DND-41 (cell line): ENCODE measurements at regions not wholly inside any gene's neighbourhood (a gene's known extent, or its start where the extent isn't known, plus 50 kb on each side); places are given as distances from the start of the nearest gene placed in this dataset.

ENCODE experiments used
- EZH2 ChIP-seq: IDR thresholded peaks from 3 replicates; pipeline ENCODE4 v1.6.1; 2012; ENCODE audit warnings: borderline replicate concordance, low read depth, mild to moderate bottlenecking, moderate library complexity, low read length, inconsistent platforms; ENCODE audit not compliant: severe bottlenecking
- TF ChIP-seq, protein P1 (sequence below): IDR thresholded peaks from 2 replicates; pipeline ENCODE4 v1.5.1; 2012; ENCODE audit warnings: borderline replicate concordance, low read length, moderate library complexity, mild to moderate bottlenecking; ENCODE audit not compliant: poor library complexity, severe bottlenecking; ENCODE audit errors: extremely low read depth

DNA sequence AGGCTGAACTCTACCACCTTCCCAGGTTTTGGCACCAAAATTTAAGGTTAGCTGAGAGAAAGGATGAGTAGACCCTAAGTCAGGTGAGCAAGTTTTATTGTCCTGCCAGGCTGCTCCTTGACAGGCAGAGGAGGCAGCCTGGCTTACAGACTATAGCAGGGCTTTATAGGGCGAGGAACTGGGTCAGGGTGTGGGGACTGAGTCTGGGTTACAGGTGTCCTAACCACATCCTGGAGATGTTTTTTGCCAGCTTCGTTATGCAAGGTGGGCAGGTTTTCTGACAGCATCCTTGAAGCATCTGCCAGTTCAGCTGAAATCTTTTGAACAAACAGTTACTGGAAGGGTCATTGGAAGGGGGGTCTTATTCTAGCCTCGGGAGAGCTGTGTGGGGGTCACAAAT is 905.7 kb upstream of the SLITRK5 start:
- TF ChIP-seq, protein P1, sequence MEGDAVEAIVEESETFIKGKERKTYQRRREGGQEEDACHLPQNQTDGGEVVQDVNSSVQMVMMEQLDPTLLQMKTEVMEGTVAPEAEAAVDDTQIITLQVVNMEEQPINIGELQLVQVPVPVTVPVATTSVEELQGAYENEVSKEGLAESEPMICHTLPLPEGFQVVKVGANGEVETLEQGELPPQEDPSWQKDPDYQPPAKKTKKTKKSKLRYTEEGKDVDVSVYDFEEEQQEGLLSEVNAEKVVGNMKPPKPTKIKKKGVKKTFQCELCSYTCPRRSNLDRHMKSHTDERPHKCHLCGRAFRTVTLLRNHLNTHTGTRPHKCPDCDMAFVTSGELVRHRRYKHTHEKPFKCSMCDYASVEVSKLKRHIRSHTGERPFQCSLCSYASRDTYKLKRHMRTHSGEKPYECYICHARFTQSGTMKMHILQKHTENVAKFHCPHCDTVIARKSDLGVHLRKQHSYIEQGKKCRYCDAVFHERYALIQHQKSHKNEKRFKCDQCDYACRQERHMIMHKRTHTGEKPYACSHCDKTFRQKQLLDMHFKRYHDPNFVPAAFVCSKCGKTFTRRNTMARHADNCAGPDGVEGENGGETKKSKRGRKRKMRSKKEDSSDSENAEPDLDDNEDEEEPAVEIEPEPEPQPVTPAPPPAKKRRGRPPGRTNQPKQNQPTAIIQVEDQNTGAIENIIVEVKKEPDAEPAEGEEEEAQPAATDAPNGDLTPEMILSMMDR, result no peak
- no peak for TF ChIP-seq EZH2
